HL-60/S4 (cell line): ENCODE measurements at regions not wholly inside any gene's neighbourhood (a gene's known extent, or its start where the extent isn't known, plus 50 kb on each side); places are given as distances from the start of the nearest gene placed in this dataset.

Source experiments
- in situ Hi-C: fragments of 300-500 bp; cut with MboI; formaldehyde crosslinking; loops from 2 replicates; pipeline ENCODE4 v1.14.3; 2022; ENCODE audit warnings: low sequenced_read_pairs

DNA sequence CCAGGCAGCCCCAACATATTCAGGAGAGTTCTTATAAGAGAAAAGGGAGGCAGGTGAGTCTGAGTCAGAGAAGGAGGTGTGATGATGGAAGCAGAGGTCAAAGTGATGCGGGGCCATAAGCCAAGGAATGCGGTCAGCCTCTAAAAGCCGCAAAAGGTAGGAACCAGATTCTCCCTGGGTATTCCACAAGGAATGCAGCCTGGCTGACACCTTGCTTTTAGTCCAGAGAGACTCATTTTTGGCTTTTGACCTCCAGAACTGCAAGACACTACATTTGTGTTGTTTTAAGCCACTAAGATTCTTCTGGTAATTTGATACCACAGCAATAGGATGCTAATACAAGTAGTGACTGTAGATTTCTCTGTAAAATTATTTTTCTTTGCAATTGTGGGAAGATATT lies 151.5 kb upstream of the EEPD1 start:
- in situ Hi-C loops, result no loop called here

- in situ Hi-C loops, result no loop called here
Observed at GRCh38 chr7:36002900-36003299, 150.2 kb upstream of the EEPD1 start.

DNA sequence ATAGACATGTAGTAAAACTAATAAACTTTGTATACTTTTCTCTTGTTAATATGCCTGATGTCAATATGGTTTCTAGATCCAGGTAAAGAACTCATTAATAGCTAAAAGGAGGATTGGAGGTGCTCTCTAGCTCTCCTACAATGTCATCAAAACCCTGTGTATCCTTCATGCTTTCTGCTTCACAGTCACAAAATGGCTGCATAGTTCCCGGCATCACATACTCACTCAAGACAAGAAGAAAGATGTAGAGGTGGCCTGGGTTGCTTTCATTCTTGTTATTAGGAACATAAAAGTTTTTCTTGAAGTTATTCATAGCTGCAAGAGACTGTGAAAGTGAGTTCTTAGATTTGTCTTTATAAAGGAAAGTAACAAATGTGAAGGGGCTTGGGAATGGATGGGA lies 149.7 kb upstream of the EEPD1 start:
- in situ Hi-C loops, result no loop called here

GRCh38 chr7:36005293-36005692 lies 147.8 kb upstream of the EEPD1 start:
- in situ Hi-C loops, result no loop called here

DNA sequence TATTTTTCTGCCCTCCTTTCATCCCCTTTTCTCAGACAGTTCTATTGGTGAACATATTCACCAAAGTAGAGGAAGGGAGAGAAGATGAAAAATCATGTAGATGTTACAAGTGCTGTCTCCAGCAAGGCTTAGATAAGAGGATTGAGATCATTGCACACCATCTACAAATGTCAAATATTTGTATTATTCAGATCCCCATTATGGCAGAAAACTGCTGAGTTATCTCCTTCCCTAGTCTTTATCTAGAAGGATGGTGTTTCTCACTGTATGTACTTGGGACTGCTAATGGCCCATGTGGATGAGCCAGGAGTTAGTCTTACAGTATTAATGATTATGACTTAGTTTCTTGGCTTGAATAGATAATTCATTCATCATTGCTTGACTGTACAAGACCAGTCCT lies 147.2 kb upstream of the EEPD1 start:
- in situ Hi-C loops, result no loop called here

DNA sequence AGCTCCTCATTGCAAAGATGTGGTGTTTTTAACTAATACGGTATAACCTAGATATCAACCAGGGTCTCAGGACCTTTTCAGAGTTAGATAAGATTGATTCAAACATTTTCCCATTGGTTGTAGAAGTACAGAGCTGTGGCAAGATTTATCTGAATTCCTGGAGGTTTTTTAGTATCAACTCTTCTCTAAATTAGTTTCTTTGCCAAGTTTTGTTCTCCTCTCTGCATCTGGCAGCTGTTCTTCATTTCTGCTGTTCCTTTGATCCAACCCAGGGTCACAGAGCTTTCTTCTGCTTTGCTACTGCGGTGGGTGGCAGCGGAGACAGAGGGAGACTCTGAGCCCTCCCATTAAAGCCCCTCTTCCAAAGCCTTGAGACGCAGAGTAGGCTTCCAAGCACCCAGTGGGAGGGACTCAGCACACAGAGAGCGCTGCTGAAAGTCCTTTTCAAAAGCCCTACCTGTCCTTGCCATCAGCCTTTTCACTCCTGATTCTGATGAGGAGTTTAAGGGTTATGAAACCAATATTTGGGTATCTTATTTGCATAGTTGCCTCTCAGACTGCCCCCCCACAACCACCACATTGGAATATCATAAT lies 146.3 kb upstream of the EEPD1 start:
- in situ Hi-C loops, result no loop called here

GRCh38 chr7:36010656-36011587 lies 142.1 kb upstream of the EEPD1 start:
- in situ Hi-C loops, result no loop called here

GRCh38 chr7:36011588-36011965 lies 141.5 kb upstream of the EEPD1 start:
- in situ Hi-C loops, result no loop called here

DNA sequence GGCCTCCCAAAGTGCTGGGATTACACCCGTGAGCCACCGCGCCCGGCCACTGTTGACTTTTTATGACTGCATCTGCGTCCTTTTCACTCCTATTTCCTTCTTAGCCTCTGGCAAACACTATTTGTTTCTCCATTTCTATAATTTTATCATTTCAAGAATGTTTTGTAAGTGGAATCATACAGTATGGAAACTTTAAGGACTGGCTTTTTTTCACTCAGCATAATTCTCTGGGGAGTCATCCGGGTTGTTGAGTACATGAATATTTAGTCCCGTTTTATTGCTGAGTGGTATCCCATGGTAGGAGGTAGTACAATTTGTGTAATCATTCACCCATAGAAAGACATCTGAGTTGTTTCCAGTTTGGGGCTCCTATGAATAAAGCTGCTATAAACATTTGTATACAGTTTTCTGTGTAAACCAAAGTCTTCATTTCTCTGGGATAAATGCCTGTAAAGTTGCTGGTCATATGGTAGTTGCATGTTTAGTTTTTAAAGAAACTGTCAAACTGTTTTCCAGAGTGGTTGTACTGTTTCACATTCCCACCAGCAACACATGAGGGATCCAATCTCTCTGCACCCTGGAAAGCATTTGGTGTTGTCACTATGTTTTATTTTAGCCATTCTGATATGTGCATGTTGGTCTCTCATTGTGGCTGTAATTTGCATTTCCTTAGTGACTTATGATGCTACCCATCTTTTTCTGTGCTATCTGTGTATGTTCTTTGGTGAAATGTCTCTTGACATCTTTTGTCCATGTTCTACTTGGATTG lies 139.6 kb upstream of the EEPD1 start:
- in situ Hi-C loops, result no loop called here

DNA sequence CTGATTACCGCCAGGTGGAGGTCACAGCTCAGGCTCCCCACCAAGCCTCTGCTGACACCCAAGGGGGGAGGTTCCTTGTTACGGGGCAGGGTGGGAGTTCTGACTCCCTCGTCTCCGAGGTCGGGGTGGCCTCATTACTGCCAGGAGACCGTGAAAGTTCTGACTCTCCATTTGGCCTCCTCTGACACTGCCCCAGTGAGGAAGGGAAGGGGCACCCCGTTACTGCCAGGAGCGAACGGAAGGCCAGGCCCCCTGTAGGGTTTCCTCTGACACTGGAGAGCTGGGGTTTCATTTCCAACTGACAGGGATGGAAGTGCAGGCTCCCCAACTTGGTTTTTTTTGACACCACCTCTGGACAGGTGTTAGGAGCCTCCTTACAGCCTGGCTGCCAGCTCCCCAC lies 138.1 kb upstream of the EEPD1 start:
- in situ Hi-C loops, result no loop called here

DNA sequence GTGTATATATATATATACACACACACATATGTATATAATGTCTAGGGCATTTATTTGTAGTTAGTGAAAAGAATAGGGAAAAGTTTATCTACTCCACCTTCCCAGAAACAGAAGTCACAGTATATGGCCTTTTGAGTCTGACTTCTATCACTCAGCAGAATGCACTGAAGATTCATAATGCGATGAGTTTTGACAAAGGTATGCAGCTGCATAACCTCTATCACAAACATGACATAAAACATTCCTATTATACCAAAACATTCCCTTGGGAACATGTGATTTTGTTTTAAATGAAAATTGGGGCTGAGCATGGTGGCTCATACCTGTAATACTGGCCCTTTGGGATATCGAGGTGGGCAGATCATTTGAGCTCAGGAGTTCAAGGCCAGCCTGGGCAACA lies 137.3 kb upstream of the EEPD1 start:
- in situ Hi-C loops, result no loop called here

GRCh38 chr7:36016648-36017047 lies 136.4 kb upstream of the EEPD1 start:
- in situ Hi-C loops, result no loop called here

GRCh38 chr7:36017111-36017510 lies 135.9 kb upstream of the EEPD1 start:
- in situ Hi-C loops, result no loop called here

GRCh38 chr7:36018816-36019484 lies 134.1 kb upstream of the EEPD1 start:
- in situ Hi-C loops, result no loop called here

DNA sequence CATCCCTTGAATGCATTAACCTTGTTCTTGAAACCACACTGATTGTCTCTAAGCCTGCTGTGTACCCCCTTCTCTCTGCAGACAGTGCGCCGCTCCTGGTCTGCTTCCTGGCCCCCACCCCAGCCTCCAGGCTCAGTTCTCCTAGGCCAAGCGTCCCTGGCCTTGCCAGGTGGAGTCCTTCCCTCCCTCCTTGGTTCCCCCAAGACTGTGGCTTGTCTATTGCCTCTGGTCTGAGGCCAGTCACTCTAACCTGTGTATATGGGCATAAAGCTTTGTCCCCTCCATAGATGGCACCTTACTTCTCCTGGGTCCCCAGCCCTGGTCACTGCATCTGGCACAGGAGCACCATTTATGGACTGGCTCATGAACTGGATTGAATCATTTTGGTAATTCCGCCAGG lies 133.5 kb upstream of the EEPD1 start:
- in situ Hi-C loops, result no loop called here

- in situ Hi-C loops, result no loop called here
Observed at GRCh38 chr7:36019980-36020379, 133.1 kb upstream of the EEPD1 start.

GRCh38 chr7:36021367-36021766 lies 131.7 kb upstream of the EEPD1 start:
- in situ Hi-C loops, result no loop called here

GRCh38 chr7:36021917-36022550 lies 131.0 kb upstream of the EEPD1 start:
- in situ Hi-C loops, result no loop called here

DNA sequence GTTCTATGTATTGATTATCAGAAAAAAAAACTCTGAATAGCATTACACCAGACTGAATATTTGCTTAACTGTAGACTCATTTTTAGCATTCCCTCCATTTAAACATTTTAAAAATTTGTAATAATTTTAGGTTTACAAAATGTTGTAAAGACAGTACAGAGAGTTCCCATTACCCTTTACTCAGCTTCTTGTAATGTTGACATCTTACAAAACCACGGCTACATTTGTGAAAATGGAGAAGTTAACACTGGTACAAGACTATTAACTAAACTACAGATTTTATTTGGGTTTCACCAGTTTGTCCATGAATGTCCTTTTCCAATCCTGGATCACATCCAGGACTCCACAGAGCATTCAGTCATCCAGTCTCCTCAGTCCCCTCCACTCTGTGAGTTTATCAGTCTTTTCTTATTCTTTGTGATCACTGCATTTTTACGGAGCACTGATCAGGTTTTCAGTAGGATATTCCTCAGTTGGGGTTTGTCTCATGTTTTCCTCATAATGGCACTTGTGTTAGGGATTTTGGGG lies 130.0 kb upstream of the EEPD1 start:
- in situ Hi-C loops, result no loop called here

DNA sequence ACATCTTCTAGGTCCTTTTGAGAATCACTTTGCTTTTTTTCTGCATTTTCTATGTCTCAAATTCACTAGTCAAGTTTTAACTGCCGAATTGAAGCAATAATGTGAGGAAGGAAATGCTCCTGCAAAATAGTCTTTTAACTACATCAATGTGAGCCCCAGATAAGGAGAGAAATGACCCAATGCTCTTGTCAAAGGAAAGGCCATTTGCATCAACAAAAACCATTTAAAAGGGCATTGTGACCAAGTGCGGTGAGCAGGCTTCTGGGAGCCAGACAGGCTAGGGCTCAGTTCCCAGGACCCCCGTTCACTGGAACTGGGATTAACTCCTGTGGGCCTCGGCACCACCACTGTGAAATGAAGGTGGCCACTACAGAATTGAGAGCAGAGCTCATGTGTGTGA lies 127.9 kb upstream of the EEPD1 start:
- in situ Hi-C loops, result no loop called here

- in situ Hi-C loops, result no loop called here
Observed at GRCh38 chr7:36029311-36029710, 123.7 kb upstream of the EEPD1 start.
